ENCODE measurements at regions not wholly inside any gene's neighbourhood (a gene's known extent, or its start where the extent isn't known, plus 50 kb on each side); places are given as distances from the start of the nearest gene placed in this dataset.

DNA sequence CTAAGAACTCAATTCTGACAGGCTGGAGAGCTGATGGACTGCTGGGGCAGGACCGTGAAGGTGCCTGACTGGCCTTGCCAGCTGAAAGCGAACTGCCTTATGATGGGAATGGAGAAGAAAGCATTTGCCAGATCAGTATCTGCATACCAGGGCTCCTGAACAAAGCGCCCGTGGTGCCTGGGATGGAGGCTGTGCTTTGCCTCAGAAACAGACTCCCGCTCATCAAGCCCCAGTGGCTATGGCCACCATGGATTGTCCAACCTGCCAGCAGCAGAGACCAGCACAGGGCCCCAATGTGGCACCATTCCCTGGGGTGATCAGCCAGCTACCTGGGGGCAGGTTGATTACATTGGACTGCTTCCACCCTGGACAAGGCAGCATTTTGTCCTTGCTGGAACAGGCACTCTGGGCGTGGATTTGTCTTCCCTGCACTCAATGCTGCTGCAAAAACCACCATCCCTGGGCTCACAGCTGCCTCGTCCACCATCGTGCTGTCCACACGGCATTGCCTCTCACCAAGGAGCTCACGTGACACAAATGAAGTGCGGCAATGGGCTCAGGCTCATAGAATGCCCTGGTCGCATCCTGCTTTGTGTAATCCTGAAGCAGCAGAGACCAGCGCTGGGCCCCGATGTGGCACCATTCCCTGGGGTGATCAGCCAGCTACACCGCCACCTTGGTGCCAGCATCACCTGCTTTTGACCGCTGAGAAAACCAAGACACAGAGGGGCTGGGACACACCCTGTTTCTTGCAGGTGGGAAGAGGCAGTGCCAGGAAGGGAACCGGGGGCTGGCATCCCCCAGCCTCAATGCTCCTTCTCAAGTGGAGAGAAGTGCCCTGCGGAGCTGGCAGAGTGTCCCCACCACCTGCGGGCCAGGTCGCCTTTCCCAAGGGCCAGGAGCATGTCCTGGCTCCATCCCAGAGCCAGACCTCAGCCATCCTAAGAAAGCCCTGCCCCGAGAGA lies 1367.5 kb downstream of the BRD1 start (continued):
- TF ChIP-seq, protein P1, sequence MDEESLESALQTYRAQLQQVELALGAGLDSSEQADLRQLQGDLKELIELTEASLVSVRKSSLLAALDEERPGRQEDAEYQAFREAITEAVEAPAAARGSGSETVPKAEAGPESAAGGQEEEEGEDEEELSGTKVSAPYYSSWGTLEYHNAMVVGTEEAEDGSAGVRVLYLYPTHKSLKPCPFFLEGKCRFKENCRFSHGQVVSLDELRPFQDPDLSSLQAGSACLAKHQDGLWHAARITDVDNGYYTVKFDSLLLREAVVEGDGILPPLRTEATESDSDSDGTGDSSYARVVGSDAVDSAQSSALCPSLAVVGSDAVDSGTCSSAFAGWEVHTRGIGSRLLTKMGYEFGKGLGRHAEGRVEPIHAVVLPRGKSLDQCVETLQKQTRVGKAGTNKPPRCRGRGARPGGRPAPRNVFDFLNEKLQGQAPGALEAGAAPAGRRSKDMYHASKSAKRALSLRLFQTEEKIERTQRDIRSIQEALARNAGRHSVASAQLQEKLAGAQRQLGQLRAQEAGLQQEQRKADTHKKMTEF (CRISPR knock-in tag; IDR thresholded peaks at IDR 0.05) = no peak
- TF ChIP-seq, protein P2, sequence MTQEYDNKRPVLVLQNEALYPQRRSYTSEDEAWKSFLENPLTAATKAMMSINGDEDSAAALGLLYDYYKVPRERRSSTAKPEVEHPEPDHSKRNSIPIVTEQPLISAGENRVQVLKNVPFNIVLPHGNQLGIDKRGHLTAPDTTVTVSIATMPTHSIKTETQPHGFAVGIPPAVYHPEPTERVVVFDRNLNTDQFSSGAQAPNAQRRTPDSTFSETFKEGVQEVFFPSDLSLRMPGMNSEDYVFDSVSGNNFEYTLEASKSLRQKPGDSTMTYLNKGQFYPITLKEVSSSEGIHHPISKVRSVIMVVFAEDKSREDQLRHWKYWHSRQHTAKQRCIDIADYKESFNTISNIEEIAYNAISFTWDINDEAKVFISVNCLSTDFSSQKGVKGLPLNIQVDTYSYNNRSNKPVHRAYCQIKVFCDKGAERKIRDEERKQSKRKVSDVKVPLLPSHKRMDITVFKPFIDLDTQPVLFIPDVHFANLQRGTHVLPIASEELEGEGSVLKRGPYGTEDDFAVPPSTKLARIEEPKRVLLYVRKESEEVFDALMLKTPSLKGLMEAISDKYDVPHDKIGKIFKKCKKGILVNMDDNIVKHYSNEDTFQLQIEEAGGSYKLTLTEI (CRISPR knock-in tag; conservative IDR thresholded peaks at IDR 0.05) = no peak
- TF ChIP-seq HNRNPH1 (optimal IDR thresholded peaks at IDR 0.05; ENCODE audit: low read depth, low read length) = no peak
- TF ChIP-seq KLF16 (CRISPR knock-in tag; IDR thresholded peaks at IDR 0.05) = no peak
- no peak for TF ChIP-seq MAF1 (CRISPR knock-in tag; IDR thresholded peaks at IDR 0.05; ENCODE audit: borderline replicate concordance)
- TF ChIP-seq ZNF101 (CRISPR knock-in tag; IDR thresholded peaks at IDR 0.05; ENCODE audit: borderline replicate concordance, low read depth) = no peak

DNA sequence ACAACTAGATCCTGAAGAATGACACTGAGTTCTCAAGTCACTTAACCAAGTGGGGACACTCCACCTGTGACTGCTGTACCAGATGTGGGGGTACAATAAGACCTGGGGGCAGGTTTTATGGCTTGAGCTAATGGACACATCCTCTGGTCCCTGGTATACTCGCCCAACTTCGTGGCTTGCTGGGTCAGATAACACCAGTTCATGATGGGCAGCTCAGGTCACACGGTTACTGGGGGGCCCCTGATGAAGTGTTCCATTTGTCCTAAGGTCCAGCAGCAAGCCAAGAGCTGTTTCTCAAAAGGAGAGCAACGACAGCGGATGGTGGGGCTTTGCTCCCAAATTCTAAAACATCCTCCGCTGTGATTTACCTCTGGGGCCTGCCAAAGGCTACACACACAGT lies 1368.4 kb downstream of the BRD1 start:
- no peak overlapping the region for H3K4me3 ChIP-seq (replicated peaks in 1 of 3; ENCODE audit: insufficient read depth in 1 of 3, low read depth in 2 of 3, low read length in 3 of 3)

More for the DNA sequence above, 1368.4 kb downstream of the BRD1 start:
- no peaks in the 10 kb centered on the region for H4K20me1 ChIP-seq (ENCODE audit: insufficient read depth, low read length)
- H3K27me3 ChIP-seq (ENCODE audit: control insufficient read depth in 1 of 2, insufficient read depth in 2 of 2, low read length in 2 of 2) = peaks cover 2 to 31% of the 10 kb centered on the region in 2 experiments; a peak in 3 of 5 replicates
- in situ Hi-C loops (cut with HindIII; ENCODE audit: extremely low pct_ligation_motif_present, low pct_unique_long_range_greater_than_20kb) (no loop called here), intact Hi-C loops (cut with micrococcal nuclease; ENCODE audit: unreplicated experiment) (no loop called here)
- no peaks in the 10 kb centered on the region for H3K36me3 ChIP-seq (replicated peaks in 1 of 2; ENCODE audit: control insufficient read depth in 1 of 2, insufficient read depth in 2 of 2, low read length in 2 of 2)
- TF ChIP-seq, protein P3, sequence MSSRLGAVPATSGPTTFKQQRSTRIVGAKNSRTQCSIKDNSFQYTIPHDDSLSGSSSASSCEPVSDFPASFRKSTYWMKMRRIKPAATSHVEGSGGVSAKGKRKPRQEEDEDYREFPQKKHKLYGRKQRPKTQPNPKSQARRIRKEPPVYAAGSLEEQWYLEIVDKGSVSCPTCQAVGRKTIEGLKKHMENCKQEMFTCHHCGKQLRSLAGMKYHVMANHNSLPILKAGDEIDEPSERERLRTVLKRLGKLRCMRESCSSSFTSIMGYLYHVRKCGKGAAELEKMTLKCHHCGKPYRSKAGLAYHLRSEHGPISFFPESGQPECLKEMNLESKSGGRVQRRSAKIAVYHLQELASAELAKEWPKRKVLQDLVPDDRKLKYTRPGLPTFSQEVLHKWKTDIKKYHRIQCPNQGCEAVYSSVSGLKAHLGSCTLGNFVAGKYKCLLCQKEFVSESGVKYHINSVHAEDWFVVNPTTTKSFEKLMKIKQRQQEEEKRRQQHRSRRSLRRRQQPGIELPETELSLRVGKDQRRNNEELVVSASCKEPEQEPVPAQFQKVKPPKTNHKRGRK (CRISPR knock-in tag; IDR thresholded peaks at IDR 0.05) = no peak
- TF ChIP-seq, protein P4, sequence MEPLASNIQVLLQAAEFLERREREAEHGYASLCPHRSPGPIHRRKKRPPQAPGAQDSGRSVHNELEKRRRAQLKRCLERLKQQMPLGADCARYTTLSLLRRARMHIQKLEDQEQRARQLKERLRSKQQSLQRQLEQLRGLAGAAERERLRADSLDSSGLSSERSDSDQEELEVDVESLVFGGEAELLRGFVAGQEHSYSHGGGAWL (CRISPR knock-in tag; IDR thresholded peaks at IDR 0.05) = no peak
- TF ChIP-seq JARID2 (CRISPR knock-in tag; IDR thresholded peaks at IDR 0.05; ENCODE audit: insufficient replicate concordance) = no peak
- TF ChIP-seq ZMYM4 (CRISPR knock-in tag; IDR thresholded peaks at IDR 0.05) = no peak
- no peak for TF ChIP-seq ZNF230 (CRISPR knock-in tag; IDR thresholded peaks at IDR 0.05)
- H3K4me2 ChIP-seq (ENCODE audit: low read depth, low read length) = no peak overlapping the region
- DNase-seq (ENCODE audit: low spot score) (no peak), FAIRE-seq (no peak), ATAC-seq (no peak)
- no peaks in the 10 kb centered on the region for H3K4me1 ChIP-seq (ENCODE audit: insufficient read depth, low read length)
- POLR2A ChIA-PET = no interaction called here
- no peak overlapping the region for H3K9ac ChIP-seq (ENCODE audit: insufficient read depth, low read depth, low read length)
- WGBS (ENCODE audit: low lambda C conversion rate) = 0% methylated on average over 5 of the region's 6 CpGs
- no peak overlapping the region for H3K27ac ChIP-seq (ENCODE audit: extremely low read length, insufficient read depth, low read length)
- no peak overlapping the region for H2AFZ ChIP-seq (ENCODE audit: low read length)
- CTCF ChIA-PET (ENCODE audit: low intra/inter-chr PET ratio, low total read pairs) = no interaction called here
- BruUV-seq (replicated peaks) = no TSS peak
- no peaks in the 10 kb centered on the region for H3K9me3 ChIP-seq (ENCODE audit: low read length)
- H3K79me2 ChIP-seq (ENCODE audit: insufficient read depth, low read length) = no peaks in the 10 kb centered on the region

All from HepG2 (cell line).